Middle frontal gyrus (tissue), 1 donor: ENCODE measurements at regions not wholly inside any gene's neighbourhood (a gene's known extent, or its start where the extent isn't known, plus 50 kb on each side); places are given as distances from the start of the nearest gene placed in this dataset.

Experiments used
- DNase-seq: peaks from one replicate; pipeline ENCODE4 v3.0.0-alpha.2; 2015; ENCODE audit warnings: low spot score; ENCODE audit errors: extremely low spot score

GRCh38 chr22:47236718-47237117 is 474.3 kb downstream of the TBC1D22A start:
- DNase-seq: no peak

GRCh38 chr22:47236161-47236560 is 473.7 kb downstream of the TBC1D22A start:
- DNase-seq: no peak

- DNase-seq: no peak
Measured at GRCh38 chr22:47233316-47234243, 471.1 kb downstream of the TBC1D22A start.

GRCh38 chr22:47232753-47233152 is 470.3 kb downstream of the TBC1D22A start:
- no peak for DNase-seq

DNA sequence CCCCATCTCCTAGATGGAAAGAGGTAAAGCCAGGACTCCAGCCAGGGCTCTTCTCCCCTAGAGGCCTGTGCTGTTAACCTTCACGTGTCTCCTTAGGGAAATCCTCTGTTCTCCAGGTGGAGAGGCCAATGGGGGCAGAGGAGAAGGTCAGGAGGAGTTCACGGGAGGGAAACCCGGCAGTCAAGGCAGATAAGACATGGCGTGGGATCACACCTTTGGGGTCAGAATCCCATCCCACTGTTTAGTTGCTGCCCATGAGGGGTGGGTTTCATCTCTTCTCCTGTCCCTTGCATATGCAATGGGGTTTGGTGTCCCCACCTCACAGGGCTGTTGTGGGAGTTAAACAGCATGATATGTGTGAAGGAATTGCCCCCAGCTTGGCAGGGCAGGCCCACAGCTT is 469.7 kb downstream of the TBC1D22A start:
- no peak for DNase-seq

DNA sequence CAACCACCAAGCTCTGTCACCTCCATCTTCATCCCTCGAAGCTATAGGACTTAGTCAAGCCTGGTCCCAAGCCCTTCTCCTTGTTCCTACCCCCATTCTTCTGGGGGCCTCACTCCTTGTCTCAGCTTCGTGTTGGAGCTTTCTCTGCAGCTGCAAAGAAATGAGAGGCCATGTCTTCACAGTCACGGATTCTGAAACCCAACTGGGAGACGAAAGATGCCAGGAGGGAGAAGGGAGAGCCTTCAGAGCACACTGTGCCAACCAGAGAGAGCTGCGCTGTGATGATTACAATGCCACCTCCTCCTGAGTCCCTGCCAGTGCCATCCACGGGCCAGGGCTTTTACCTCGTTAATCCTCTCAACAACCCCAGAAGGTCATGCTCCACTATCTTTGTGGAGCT is 469.3 kb downstream of the TBC1D22A start:
- no peak for DNase-seq

DNA sequence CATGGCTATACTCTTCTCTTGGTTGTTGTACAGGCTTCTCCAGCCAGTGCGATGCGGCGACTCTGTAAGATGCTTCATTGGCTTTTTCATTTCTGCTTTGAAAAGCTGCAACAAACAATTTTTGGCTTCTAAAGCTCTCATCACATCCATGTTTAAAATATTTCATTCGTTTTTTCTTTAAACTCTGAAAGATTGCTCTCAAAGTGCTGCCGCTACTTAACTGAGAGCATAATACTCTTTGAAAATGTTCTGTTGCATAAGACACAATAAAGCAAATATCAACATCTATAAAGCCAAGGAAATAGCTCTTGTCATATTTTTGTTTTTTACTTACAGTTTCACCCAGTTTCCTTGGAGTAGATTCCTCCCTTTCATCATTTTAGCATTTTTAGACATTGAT is 468.3 kb downstream of the TBC1D22A start:
- DNase-seq: no peak

GRCh38 chr22:47230251-47230650 is 467.8 kb downstream of the TBC1D22A start:
- no peak for DNase-seq

DNA sequence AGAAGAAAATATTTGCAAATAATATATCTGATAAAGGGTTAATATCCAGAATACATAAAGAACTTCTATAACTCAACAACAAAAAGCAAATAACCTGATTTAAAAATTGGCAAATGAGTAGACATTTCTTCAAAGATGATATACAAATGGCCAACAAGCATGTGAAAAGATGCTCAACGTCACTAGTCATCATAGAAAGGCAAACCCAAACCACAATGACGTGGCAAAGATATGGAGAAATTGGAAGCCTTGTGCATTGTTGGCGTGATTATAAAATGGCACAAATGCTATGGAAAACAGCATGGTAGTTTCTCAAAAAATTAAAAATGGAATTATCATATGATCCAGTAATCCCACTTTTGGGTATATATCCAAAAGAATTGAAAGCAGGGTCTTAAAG is 466.3 kb downstream of the TBC1D22A start:
- DNase-seq: no peak

DNA sequence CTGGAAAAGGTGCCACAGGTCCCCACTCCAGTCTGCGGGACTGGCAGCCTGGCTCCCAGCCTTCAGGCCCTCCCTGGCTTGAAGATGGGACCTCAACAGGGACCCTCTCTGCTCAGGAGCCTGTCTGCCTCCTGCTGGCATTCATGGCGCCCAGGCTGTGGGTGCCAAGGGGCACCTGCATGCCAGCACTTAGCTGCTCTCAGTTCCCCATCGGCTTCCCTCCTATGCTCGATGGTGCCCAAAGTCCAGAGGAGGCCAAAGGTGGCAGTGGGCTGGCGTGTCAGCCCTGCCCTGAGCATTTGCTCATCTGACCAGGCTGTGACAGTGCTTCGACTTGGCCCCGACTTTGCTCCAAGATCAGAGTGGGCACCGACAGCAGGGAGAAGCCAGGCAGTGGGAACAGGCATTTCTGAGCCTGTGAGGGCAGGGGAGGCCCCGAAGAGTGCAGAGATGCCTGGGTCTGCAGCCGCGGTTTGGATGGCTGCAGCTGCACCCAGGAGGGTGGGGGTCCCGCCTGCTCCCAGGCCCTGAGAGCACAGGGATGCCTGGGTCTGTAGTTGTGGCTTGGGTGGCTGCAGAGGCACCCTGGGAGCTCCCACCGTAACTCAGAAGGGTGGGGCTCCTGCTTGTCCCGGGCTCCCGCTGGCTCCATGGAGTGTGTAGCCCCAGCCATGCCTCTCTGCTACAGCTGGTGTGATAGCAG is 463.6 kb downstream of the TBC1D22A start:
- no peak for DNase-seq

DNA sequence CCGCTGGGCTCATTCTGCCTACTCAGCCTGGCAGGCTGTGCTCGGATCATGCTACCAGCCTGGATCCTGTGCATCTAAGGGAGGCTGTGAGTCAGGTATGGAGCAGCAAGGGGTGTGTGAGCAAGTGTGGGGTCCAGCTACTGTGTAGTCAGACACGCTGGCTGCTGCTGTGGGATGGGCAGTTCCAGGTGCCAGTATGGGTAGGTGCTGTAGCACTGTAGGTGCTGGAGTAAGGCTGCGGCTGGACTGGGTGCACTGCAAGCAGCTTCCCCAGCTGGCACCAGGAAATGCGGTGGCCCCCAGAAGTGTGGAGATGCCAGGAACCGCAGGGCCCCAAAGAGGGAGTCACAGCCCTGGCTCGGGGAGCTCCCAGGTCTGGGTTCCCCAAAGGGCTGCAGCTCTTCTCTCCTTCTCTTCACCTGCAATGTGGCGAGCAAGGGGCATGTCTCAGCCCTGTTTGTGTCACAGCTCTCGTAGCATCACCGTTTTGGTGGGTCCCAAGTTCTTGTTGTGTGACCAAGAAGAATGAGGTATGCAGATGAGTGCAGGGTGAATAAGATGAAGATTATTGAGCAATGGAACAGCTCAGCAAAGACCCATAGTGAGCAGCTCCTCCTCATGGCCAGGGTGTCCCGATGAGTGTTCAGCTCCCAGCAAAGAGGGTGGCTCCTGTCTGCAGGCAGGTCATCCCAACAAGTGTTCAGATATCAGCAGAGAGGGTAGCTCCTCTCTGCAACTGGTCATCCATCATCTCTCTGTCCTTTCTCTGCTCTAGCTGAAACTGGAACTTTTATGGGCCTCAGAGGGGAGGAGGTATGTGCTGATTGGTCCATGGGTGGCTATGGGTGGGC is 462.9 kb downstream of the TBC1D22A start:
- no peak for DNase-seq
